ENCODE measurements at regions not wholly inside any gene's neighbourhood (a gene's known extent, or its start where the extent isn't known, plus 50 kb on each side); places are given as distances from the start of the nearest gene placed in this dataset.
"Not testable (repeated sequence)": the region's sequence is repeated elsewhere in the genome, so short reads cannot be mapped to it uniquely, and the experiment has no call there.

GRCh38 chr9:135278586-135278985 is 191.1 kb downstream of the OLFM1 start:
- DNase-seq, result no peak

- DNase-seq, result no peak
Observed at GRCh38 chr9:135279385-135279784, 191.9 kb downstream of the OLFM1 start.

GRCh38 chr9:135279834-135280393 is 192.4 kb downstream of the OLFM1 start:
- no peak for DNase-seq

GRCh38 chr9:135280666-135281065 is 193.2 kb downstream of the OLFM1 start:
- DNase-seq, result no peak

- no peak for DNase-seq
Observed at GRCh38 chr9:135281151-135281550, 193.7 kb downstream of the OLFM1 start.

- DNase-seq, result no peak
Observed at GRCh38 chr9:135281791-135282737, 194.6 kb downstream of the OLFM1 start.

GRCh38 chr9:135282808-135283207 is 195.3 kb downstream of the OLFM1 start:
- no peak for DNase-seq

- DNase-seq, result no peak
Observed at GRCh38 chr9:135283671-135284070, 195.9 kb upstream of the PPP1R26 start.

- no peak for DNase-seq
Observed at GRCh38 chr9:135284386-135285134, 195.0 kb upstream of the PPP1R26 start.

GRCh38 chr9:135286187-135286925 is 193.2 kb upstream of the PPP1R26 start:
- DNase-seq, result not testable (repeated sequence)

GRCh38 chr9:135286961-135287360 is 192.6 kb upstream of the PPP1R26 start:
- DNase-seq, result no peak

- no peak for DNase-seq
Observed at GRCh38 chr9:135287627-135288026, 192.0 kb upstream of the PPP1R26 start.

GRCh38 chr9:135288054-135288453 is 191.5 kb upstream of the PPP1R26 start:
- DNase-seq, result no peak

GRCh38 chr9:135289081-135289491 is 190.5 kb upstream of the PPP1R26 start:
- DNase-seq, result no peak

- no peak for DNase-seq
Observed at GRCh38 chr9:135290086-135290485, 189.5 kb upstream of the PPP1R26 start.

- DNase-seq, result no peak
Observed at GRCh38 chr9:135290566-135290965, 189.0 kb upstream of the PPP1R26 start.

- DNase-seq, result no peak
Observed at GRCh38 chr9:135291165-135291564, 188.4 kb upstream of the PPP1R26 start.

- no peak for DNase-seq
Observed at GRCh38 chr9:135294836-135295235, 184.7 kb upstream of the PPP1R26 start.

- no peak for DNase-seq
Observed at GRCh38 chr9:135295551-135296300, 183.9 kb upstream of the PPP1R26 start.

GRCh38 chr9:135296735-135297455 is 182.7 kb upstream of the PPP1R26 start:
- no peak for DNase-seq

- no peak for DNase-seq
Observed at GRCh38 chr9:135297456-135298075, 182.0 kb upstream of the PPP1R26 start.

Measured in activated gamma-delta T cell treated with Interleukin-2 at 50 U/mL for 16 hours (primary cell).